Jurkat, Clone E6-1 (cell line): ENCODE measurements at regions not wholly inside any gene's neighbourhood (a gene's known extent, or its start where the extent isn't known, plus 50 kb on each side); places are given as distances from the start of the nearest gene placed in this dataset.
"Not testable (repeated sequence)": the region's sequence is repeated elsewhere in the genome, so short reads cannot be mapped to it uniquely, and the experiment has no call there.

Experiments used
- DNase-seq: peaks from one replicate; pipeline ENCODE4 v3.0.0-alpha.2; 2011; ENCODE audit warnings: low read depth, low spot score
- H3K4me3 ChIP-seq: 2 replicates; pipeline ENCODE4 v1.5.1; 2011; ENCODE audit warnings: mild to moderate bottlenecking, low read length, control low read depth, moderate library complexity

DNA sequence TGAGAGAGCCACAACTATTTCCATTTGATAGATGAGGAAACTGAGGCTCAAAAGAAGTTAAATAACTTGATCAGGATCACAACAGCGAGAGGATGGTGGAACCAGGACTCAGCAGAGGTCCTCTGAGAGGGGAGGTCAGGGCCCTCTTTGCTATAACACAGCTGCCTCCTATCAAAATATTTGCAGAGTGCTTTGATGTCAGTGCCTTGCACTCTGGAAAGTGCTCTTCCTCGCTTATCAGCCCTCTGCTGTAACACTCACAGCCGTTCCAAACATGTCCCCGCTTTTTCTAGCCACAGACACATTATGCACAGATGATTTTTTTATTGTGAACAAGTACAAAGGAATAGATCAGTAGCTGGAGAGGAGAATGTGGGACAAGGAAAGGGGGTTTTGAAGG lies 71.8 kb upstream of the ARHGAP29 start:
- H3K4me3 ChIP-seq: no peak overlapping the region
- DNase-seq: no peak

DNA sequence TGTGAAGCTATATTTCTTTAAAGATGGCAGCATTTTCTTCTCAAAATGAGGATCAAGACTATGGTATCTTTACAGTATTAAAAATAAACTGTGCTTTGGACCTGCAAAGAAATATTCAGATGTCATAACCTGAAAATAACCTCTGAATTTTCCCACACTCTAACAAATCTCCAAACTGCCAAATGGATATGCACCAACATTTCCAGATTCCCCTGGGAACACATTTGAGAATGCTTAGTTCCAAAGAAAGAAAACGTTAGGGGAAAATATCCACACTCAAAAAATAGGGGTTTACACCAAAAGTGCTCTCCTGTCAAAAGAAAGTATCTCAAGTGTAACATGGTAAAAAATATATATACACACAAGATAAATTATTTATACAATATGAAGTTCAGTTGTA lies 69.1 kb upstream of the ARHGAP29 start:
- no peak for DNase-seq
- H3K4me3 ChIP-seq: no peak overlapping the region

DNA sequence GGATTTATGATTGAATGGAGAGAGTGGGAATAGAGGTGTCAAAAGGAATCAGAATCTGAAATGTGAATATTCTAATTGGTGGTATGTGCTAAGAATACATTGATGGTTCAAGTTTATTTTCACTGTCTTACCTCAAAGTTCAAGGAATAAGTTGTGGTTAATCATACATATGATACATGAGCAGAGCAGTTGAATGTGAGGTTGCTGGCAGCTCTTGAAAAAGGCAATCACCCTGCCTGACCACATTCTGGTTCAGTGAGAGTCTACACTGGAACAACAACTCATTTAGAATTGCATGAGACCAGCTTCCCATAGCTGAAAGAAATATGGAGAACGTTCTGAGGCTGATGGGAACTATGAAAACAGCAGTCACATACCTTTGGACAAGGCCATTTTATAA lies 68.3 kb upstream of the ARHGAP29 start:
- H3K4me3 ChIP-seq: no peak overlapping the region
- DNase-seq: no peak

DNA sequence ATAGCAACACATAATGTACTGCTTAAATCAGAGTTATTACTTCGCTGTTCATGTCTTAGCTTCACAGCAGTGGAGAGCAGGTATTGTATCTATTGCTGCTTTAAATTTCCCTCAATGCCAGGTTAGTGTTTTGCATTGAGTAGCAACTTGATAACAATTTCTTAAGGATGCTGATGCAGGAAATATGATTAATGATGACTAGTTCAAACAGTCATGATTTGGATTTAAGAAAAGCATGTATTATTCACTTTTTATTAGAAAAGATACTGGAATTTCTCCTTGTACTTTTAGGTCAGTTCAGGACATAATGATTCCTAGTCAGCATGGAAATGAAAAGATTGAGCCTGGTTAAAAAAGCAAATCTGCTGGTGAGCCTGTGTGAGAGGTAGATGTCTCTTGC lies 67.2 kb upstream of the ARHGAP29 start:
- no peak for DNase-seq
- H3K4me3 ChIP-seq: no peak overlapping the region

DNA sequence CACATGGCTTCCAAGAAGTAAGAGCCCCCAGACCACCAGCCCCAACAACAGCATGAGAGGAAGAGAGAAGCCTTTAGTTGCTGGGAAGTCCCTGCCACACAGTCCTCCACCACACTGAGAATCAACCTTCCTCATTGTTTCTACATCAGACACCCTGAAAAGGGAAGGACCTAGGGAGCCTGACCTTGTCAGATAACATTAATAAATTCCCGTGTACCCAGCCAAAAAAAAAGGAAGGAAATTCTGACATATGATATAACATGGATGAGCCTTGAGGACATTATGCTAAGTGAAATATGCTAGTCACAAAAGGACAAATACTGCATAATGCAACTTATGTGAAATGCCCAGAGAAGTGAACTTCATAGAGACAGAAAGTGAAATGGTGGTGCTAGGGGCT lies 65.6 kb upstream of the ARHGAP29 start:
- no peak for DNase-seq
- no peak overlapping the region for H3K4me3 ChIP-seq

DNA sequence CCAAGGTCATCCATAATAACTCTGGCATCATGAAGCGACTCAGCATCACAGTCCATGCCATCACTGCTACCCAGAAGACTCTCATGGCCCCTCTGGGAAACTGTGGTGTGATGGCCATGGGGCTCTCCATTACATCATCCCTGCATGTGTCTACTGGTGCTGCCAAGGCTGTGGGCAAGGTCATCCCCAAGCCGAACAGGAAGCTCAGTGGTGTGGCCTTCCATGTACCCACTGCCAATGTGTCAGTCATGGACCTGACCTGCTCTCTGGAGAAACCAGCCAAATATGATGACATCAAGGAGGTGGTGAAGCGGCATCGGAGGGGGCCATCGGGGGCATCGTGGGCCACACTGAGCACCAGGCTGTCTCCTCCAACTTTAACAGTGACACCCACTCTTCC lies 65.1 kb upstream of the ARHGAP29 start:
- DNase-seq: no peak

DNA sequence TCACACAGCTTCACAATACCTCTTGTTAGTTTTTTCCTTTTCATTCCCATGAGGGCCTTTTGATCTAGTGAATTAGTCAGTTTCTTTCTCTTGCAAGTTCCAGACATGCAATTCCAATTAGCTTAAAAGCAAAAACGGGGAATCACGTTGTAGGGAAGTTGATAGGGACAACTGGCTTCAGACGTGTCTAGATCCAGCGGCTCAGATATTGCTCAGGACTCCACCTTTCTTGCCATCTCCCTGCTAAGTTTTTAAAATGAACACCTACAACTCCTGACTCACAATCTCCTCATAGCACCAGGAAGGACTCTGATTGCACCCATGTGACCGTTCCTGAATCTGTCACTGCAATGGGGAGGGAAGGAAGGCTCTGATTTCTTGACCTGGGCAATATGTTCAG lies 63.8 kb upstream of the ARHGAP29 start:
- DNase-seq: no peak
- no peak overlapping the region for H3K4me3 ChIP-seq

More for the DNA sequence above, 65.1 kb upstream of the ARHGAP29 start:
- no peak overlapping the region for H3K4me3 ChIP-seq

DNA sequence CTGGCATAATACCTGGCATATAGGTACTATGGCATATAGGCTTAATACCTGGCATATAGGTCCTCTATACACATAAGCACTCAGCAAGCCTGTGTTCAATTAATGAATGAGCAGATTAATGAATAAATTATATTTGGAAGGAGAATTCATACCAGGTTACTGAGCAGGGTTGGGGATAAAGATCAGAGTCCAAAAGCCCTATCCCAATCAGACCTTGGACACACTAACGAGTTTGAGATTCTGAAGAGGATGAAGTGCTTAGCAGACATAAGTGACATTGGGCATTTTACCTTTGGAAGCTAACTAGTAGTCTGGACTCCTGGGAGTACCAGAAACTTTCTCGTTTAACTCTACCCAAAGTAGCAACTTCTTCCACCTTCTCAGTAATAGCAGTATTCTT lies 63.3 kb upstream of the ARHGAP29 start:
- no peak overlapping the region for H3K4me3 ChIP-seq
- no peak for DNase-seq

DNA sequence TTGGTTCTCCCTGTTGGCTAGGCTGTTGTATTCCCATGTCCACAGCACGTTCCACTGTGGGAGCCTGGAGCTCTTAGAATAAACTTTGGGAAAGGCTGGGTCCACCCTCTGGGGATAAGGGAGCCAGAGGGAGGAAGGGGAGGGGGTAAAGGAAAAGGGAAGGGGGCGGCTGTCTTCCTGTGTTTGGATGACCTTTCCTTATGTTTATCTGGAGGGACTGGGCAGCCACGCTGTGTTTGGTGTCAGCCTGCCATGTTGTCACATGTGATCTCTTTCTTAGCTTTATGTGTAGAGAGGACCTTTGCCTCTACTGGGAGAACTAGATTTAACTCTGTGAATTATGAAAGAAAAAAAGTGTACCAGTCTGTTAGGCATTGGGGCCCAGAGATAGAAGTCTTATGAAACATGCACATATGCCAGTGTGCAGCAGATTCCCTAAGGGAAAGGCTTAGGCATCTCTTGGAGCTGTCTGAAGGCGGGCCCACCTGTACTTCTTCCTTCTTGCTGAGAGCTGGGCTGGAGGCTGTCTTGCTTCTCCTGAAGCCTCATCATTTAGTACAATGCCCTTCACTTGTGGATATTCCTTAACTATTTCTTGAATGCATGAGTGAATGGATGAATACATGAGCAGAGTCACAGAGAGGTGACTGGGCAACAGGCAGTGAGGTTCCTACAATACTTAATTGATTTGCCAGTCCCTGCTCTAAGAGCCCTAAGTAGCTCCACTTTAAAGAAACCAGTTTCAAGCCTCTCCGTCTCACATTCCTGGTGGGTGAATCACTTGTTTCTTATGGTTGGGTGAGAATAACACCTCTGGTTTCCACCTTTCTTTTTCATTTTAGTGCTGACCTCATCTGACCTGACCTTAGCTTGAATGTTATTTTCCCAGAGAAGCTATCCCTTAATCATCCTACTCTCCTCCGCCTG lies 62.5 kb upstream of the ARHGAP29 start:
- no peak for DNase-seq
- no peak overlapping the region for H3K4me3 ChIP-seq

DNA sequence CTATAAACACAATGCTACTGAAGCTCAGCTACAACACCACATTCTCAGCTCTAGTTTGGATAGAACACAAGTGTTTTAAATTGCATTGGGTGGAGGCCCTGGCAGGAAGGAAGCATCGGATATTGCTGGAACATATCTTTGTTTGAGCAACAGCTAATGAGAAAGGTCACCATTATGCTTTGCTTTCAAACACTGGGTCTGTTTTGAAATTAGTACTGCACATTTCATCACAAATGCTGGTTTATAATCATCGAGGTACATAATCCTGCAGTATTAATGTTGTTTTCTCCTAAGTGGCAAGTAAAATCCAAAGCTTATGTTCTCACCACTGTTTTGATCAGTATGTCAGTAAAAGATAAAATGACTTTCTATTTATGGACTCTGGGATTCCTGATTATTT lies 61.5 kb upstream of the ARHGAP29 start:
- no peak overlapping the region for H3K4me3 ChIP-seq
- no peak for DNase-seq

DNA sequence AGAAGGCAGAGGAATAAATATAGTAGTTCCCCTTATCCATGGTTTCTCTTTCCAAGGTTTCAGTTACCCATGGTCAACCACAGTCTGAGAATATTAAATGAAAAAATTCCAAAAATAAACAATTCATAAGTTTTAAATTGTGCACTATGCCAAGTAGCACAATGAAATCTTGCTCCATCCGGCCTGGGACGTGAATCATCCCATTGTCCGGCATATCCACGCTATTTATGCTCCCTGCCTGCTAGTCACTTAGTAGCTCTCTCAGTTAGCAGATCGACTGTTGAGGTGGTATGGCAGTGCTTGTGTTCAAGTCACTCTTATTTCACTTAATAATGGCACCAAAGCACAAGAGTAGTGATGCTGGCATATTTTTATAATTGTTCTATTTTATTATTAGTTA lies 58.6 kb upstream of the ARHGAP29 start:
- H3K4me3 ChIP-seq: no peak overlapping the region
- no peak for DNase-seq

DNA sequence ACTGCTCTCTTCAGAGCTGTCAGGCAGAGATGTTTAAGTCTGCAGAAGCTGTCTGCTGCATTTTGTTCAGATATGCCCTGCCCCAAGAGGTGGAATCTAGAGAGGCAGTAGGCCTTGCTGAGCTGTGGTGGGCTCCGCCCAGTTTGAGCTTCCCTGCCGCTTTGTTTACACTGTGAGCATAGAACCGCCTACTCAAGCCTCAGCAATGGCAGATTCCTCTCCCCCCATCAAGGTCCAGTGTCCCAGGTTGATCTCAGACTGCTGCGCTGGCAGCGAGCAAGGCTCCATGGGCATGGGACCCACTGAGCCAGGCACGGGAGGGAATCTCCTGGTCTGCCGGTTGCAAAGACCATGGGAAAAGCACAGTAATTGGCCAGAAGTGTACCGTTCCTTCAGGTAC lies 55.6 kb upstream of the ARHGAP29 start:
- DNase-seq, H3K4me3 ChIP-seq: not testable (repeated sequence)

DNA sequence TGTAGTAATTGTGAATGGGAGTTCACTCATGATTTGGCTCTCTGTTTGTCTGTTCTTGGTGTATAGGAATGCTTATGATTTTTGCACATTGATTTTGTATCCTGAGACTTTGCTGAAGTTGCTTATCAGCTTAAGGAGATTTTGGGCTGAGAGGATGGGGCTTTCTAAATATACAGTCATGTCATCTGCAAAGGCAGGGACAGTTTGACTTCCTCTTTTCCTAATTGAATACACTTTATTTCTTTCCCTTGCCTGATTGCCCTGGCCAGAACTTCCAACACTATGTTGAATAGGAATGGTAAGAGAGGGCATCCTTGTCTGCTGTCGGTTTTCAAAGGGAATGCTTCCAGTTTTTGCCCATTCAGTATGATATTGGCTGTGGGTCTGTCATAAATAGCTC lies 51.9 kb upstream of the ARHGAP29 start:
- H3K4me3 ChIP-seq, DNase-seq: not testable (repeated sequence)
